ENCODE measurements at regions not wholly inside any gene's neighbourhood (a gene's known extent, or its start where the extent isn't known, plus 50 kb on each side); places are given as distances from the start of the nearest gene placed in this dataset.

GRCh38 chr6:43948527-43949485 lies 178.4 kb downstream of the MRPL14 start:
- no peak for DNase-seq (ENCODE audit: low spot score)

- no peak for DNase-seq (ENCODE audit: low spot score)
Measured at GRCh38 chr6:43947860-43948259, 177.8 kb downstream of the VEGFA start.

- no peak for DNase-seq (ENCODE audit: low spot score)
Measured at GRCh38 chr6:43946641-43947363, 176.8 kb downstream of the VEGFA start.

- DNase-seq (ENCODE audit: low spot score), result no peak
Measured at GRCh38 chr6:43945768-43946080, 175.7 kb downstream of the VEGFA start.

GRCh38 chr6:43944908-43945767 lies 175.1 kb downstream of the VEGFA start:
- DNase-seq (ENCODE audit: low spot score), result no peak

GRCh38 chr6:43943781-43944250 lies 173.8 kb downstream of the VEGFA start:
- no peak for DNase-seq (ENCODE audit: low spot score)

- DNase-seq (ENCODE audit: low spot score), result no peak
Measured at GRCh38 chr6:43943099-43943766, 173.2 kb downstream of the VEGFA start.

GRCh38 chr6:43942616-43943015 lies 172.6 kb downstream of the VEGFA start:
- DNase-seq (ENCODE audit: low spot score), result no peak

GRCh38 chr6:43942011-43942442 lies 172.0 kb downstream of the VEGFA start:
- no peak for DNase-seq (ENCODE audit: low spot score)

- DNase-seq (ENCODE audit: low spot score), result no peak
Measured at GRCh38 chr6:43941174-43941573, 171.2 kb downstream of the VEGFA start.

GRCh38 chr6:43940393-43941087 lies 170.5 kb downstream of the VEGFA start:
- DNase-seq (ENCODE audit: low spot score), result no peak

GRCh38 chr6:43940071-43940392 lies 170.0 kb downstream of the VEGFA start:
- no peak for DNase-seq (ENCODE audit: low spot score)

- DNase-seq (ENCODE audit: low spot score), result no peak
Measured at GRCh38 chr6:43939281-43940070, 169.5 kb downstream of the VEGFA start.

- DNase-seq (ENCODE audit: low spot score), result no peak
Measured at GRCh38 chr6:43938178-43939105, 168.4 kb downstream of the VEGFA start.

GRCh38 chr6:43937236-43938177 lies 167.5 kb downstream of the VEGFA start:
- no peak for DNase-seq (ENCODE audit: low spot score)

GRCh38 chr6:43936476-43936875 lies 166.5 kb downstream of the VEGFA start:
- DNase-seq (ENCODE audit: low spot score), result no peak

GRCh38 chr6:43935921-43936439 lies 166.0 kb downstream of the VEGFA start:
- no peak for DNase-seq (ENCODE audit: low spot score)
